Stimulated activated memory B cell treated with anti-CD40 and anti-IgM and Interleukin-4, amounts not matched to agents 10 μg/mL and 1 μg/mL and 100 μg/mL, for 72 hours (primary cell): ENCODE measurements at regions not wholly inside any gene's neighbourhood (a gene's known extent, or its start where the extent isn't known, plus 50 kb on each side); places are given as distances from the start of the nearest gene placed in this dataset.

Experiments used
- ATAC-seq: fragments of 150-1000 bp; cut with Tn5 transposase; 2 replicates; pipeline ENCODE4 v1.10.0; 2021
- H3K27ac Mint-ChIP-seq: one replicate; pipeline ENCODE4 v1.8.0; 2022; ENCODE audit warnings: mild to moderate bottlenecking, mixed read lengths
- H3K27me3 Mint-ChIP-seq: one replicate; pipeline ENCODE4 v1.8.0; 2022; ENCODE audit warnings: mixed read lengths
- H3K36me3 Mint-ChIP-seq: one replicate; pipeline ENCODE4 v1.8.0; 2022; ENCODE audit warnings: mixed read lengths
- H3K4me1 Mint-ChIP-seq: one replicate; pipeline ENCODE4 v1.8.0; 2022; ENCODE audit warnings: mixed read lengths
- H3K4me3 Mint-ChIP-seq: one replicate; pipeline ENCODE4 v1.8.0; 2022; ENCODE audit warnings: mild to moderate bottlenecking, moderate library complexity, mixed read lengths
- H3K9me3 Mint-ChIP-seq: one replicate; pipeline ENCODE4 v1.8.0; 2022; ENCODE audit warnings: mixed read lengths

DNA sequence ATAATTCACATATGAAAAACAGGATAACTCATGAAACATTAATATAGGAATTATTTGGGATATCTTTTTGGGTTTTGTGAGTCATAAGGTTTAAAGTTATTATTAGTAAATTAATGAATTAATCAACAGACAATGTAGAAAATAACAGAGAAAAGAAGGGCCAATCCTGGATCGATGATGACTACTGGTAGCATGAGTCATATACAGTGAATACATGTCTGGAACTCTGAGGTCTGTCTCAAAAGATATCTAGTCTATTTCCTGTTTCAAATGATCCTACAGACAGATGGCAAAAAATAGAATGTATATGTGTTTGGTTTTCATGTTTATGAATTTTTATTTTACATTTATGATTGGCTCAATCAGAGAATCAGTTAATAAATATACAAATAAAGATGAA, 86.4 kb upstream of the RTL1 start:
- no peaks in the 10 kb centered on the region for H3K36me3 Mint-ChIP-seq
- peaks cover 10% of the 10 kb centered on the region for H3K27me3 Mint-ChIP-seq
- ATAC-seq = no peak
- H3K4me1 Mint-ChIP-seq = no peaks in the 10 kb centered on the region
- no peak overlapping the region for H3K27ac Mint-ChIP-seq
- H3K9me3 Mint-ChIP-seq = peaks cover 8% of the 10 kb centered on the region
- no peak overlapping the region for H3K4me3 Mint-ChIP-seq

DNA sequence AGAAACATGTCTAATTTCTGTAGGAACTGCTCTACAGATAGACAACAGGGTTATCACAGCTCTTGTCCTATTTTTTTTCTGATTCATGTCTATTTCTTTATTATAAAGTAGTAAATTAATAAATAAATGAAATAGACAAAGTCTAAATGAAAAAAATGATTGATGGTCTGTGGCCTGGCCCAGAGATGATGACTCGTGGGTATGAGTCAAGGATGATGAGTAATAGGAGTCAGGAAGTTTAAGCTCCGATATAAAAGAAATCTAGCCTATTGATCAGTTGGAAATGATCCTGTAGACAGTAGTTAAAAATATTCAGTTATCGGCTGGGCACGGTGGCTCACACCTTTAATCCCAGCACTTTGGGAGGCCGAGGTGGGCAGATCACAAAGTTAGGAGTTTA, 90.6 kb upstream of the RTL1 start:
- ATAC-seq = no peak

DNA sequence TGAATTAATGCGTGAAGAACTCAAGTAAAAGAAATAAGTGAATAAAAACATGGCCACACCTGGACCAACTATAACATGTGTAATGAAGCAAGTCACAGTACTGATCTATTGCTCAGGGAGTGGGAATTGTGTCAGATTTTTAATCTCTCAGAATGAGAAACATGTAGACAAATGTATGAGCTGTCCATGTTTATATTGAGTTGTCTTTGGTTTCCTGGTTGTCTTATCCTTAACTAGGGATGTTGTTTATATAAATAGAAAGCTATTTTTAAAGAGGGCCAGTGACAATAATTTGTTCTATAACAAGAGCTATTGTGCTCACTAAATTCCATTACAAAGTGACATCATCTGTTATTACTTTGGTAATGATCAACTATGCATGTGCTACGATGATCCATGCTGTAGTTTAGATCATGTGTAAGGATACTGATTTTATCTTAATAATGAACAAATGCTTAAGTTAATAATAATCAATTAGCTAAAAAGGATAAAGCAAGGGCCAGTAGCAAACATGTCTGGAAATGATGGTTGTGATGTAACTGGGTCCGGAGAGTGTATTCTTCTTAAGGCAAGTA, 91.3 kb upstream of the RTL1 start:
- no peak for ATAC-seq
- H3K27ac Mint-ChIP-seq = no peak overlapping the region

More for the DNA sequence above, 90.6 kb upstream of the RTL1 start:
- peaks cover 10% of the 10 kb centered on the region for H3K27me3 Mint-ChIP-seq
- peaks cover 8% of the 10 kb centered on the region for H3K9me3 Mint-ChIP-seq
- no peaks in the 10 kb centered on the region for H3K36me3 Mint-ChIP-seq
- no peaks in the 10 kb centered on the region for H3K4me1 Mint-ChIP-seq
- H3K4me3 Mint-ChIP-seq = no peak overlapping the region
- H3K27ac Mint-ChIP-seq = no peak overlapping the region

DNA sequence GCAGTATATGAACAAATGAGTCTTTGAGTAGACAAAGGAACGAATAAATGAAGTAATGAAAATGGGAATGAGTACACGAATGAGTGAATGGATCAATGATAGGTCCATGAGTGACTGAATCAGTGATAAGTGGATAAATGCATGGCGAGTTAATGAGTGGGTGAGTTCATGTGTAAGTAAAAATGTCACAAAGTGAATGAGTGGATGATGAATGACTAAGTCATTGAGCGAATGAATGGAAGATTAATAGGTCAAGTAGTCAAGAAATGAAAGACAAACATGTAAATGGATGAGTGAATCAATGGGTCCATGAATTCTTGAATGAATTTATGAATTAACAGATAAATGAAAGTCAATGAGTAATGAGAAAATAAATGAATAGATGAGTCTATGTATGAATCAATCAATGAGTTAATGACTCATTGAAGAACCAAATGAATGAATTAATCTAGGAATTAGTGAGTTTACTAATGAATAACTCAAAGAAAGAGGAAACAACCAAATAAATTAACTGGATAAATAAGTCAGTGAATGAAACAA, 97.3 kb upstream of the RTL1 start:
- peaks cover 12% of the 10 kb centered on the region for H3K9me3 Mint-ChIP-seq
- no peak for ATAC-seq
- no peaks in the 10 kb centered on the region for H3K36me3 Mint-ChIP-seq
- H3K27ac Mint-ChIP-seq = no peak overlapping the region
- peaks cover 8% of the 10 kb centered on the region for H3K27me3 Mint-ChIP-seq
- no peaks in the 10 kb centered on the region for H3K4me1 Mint-ChIP-seq
- H3K4me3 Mint-ChIP-seq = no peak overlapping the region

More for the DNA sequence above, 91.3 kb upstream of the RTL1 start:
- Mint-ChIP-seq H3K4me3 (no peak overlapping the region), H3K27me3 (peaks cover 10% of the 10 kb centered on the region), H3K9me3 (peaks cover 8% of the 10 kb centered on the region), H3K36me3 (no peaks in the 10 kb centered on the region), H3K4me1 (no peaks in the 10 kb centered on the region)

DNA sequence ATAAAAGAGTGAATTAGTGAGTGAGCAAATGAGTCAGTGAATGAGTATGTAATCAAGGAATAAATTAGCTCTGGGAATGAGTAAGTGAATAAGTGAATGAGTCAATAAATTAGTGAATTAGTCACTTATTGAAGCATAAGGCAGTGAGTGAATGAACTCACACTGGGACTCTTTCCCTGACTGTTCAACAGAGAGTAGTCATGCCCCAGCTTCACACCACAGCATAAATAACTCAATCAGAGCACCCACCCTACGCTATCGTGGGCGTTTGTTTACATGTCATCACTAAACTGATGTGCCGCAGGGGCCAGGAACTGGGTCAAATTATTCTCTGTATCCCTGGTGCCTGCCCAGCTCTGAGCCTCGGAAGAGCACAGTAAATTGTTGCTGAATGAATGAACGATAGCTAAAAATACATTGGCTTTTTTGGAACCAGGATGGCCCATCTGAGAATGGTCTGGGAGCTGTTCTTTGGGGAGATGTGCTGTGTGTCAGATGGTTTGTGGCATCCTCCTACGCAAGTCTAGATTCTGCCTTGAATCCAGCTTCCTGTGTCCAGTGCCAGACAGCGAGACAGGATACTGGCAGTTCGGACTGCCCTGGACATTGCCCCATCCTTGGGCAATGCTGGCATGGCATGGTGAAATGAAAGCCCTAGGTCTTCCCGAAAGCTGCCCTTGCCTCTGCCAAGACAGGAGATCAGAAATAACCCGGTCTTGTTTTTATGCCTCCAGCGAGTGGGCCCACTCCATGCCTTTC, 98.0 kb upstream of the RTL1 start:
- Mint-ChIP-seq H3K36me3 (no peaks in the 10 kb centered on the region), H3K4me3 (no peak overlapping the region), H3K27me3 (peaks cover 8% of the 10 kb centered on the region), H3K9me3 (peaks cover 12% of the 10 kb centered on the region), H3K27ac (no peak overlapping the region), H3K4me1 (no peaks in the 10 kb centered on the region)
- peak; percentile 20 for ATAC-seq

DNA sequence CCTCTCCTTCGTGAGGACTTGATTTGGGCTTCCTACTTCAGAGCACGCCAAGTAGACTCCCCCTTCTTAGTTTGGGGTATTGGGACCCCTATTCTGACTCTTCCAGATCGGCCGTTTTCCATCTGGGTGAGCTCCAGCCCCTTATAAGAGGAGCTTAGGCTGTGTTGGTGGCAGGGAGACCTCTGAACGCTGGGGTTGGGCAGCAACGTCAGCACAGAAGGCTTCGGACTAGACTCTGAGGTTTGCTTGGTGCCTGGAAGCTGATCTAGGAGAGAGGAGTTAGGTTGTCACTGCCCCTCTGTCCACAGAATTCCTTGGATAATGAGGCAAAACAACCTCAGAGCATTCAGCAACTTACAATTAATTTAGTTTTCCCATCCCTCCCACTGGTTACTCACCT, 99.2 kb upstream of the RTL1 start:
- peaks cover 8% of the 10 kb centered on the region for H3K27me3 Mint-ChIP-seq
- peaks cover 12% of the 10 kb centered on the region for H3K9me3 Mint-ChIP-seq
- ATAC-seq = no peak
- H3K4me1 Mint-ChIP-seq = no peaks in the 10 kb centered on the region
- no peak overlapping the region for H3K27ac Mint-ChIP-seq
- no peak overlapping the region for H3K4me3 Mint-ChIP-seq
- H3K36me3 Mint-ChIP-seq = no peaks in the 10 kb centered on the region

DNA sequence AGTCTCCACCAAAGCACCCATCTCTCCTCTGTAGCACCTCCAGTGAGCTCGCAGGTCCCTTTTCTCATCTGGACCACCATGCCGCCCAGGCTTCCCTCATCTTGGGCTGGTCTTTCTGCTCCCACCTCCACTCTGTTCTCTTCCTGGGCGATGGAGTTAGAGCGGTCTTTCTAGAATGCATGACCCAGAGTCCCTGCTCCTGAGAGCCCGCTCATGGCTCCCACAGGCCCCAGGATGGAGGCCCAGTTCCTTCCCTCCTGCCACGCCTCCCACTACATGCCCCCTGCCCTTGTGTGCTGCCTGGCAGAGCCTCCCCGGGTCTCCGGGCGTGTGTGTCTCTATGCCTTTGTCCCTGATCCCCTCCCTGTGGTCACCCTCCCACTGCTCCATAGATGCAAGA, 100.7 kb upstream of the RTL1 start:
- H3K27ac Mint-ChIP-seq = no peak overlapping the region
- H3K4me1 Mint-ChIP-seq = no peaks in the 10 kb centered on the region
- H3K4me3 Mint-ChIP-seq = no peak overlapping the region
- H3K9me3 Mint-ChIP-seq = peaks cover 12% of the 10 kb centered on the region
- peaks cover 8% of the 10 kb centered on the region for H3K27me3 Mint-ChIP-seq
- no peaks in the 10 kb centered on the region for H3K36me3 Mint-ChIP-seq
- ATAC-seq = no peak

DNA sequence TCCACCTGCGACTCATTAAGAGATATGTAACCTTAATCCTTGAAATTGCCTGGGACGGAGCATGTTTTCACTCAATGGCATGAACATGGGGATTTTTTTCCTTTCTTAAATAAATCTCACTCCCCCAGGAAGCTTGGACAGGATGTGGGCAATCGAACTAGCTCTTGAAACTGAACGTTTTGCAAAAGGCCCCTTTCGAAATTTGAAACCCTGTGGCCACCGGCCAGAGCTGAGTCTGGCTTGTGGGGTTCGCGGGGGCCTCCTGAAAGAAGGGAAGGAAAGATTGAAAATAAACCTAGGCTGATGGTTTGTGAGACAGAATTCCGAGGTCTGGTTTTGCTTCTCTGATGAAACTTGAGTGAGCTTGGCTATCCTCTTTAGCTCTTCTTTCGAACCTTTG, 101.4 kb upstream of the RTL1 start:
- no peak for ATAC-seq
- peaks cover 8% of the 10 kb centered on the region for H3K27me3 Mint-ChIP-seq
- no peak overlapping the region for H3K27ac Mint-ChIP-seq
- H3K4me3 Mint-ChIP-seq = no peak overlapping the region
- peaks cover 18% of the 10 kb centered on the region for H3K9me3 Mint-ChIP-seq
- H3K4me1 Mint-ChIP-seq = no peaks in the 10 kb centered on the region
- no peaks in the 10 kb centered on the region for H3K36me3 Mint-ChIP-seq

DNA sequence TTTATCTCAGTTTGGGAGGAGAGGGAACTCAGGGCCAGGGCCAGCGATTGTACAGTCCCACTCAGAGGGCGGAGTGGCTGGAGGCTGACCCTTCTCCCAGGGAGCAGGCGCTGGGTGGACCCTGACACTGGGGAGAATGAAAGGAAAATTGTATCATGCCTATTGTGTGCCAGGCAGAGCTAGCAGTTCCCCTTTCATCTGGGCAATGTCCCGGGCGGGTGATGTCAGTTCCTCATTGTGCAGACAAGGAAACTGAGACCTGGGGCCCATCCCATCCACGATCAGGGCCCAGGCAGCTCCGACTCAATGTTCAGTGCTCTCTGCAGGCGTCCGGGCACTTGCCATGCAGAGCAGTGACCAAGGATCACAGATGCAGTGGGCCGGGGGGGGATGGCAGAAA, 101.9 kb upstream of the RTL1 start:
- no peak overlapping the region for H3K27ac Mint-ChIP-seq
- H3K36me3 Mint-ChIP-seq = no peaks in the 10 kb centered on the region
- H3K4me3 Mint-ChIP-seq = no peak overlapping the region
- peaks cover 19% of the 10 kb centered on the region for H3K9me3 Mint-ChIP-seq
- ATAC-seq = no peak
- peaks cover 8% of the 10 kb centered on the region for H3K27me3 Mint-ChIP-seq
- no peaks in the 10 kb centered on the region for H3K4me1 Mint-ChIP-seq

DNA sequence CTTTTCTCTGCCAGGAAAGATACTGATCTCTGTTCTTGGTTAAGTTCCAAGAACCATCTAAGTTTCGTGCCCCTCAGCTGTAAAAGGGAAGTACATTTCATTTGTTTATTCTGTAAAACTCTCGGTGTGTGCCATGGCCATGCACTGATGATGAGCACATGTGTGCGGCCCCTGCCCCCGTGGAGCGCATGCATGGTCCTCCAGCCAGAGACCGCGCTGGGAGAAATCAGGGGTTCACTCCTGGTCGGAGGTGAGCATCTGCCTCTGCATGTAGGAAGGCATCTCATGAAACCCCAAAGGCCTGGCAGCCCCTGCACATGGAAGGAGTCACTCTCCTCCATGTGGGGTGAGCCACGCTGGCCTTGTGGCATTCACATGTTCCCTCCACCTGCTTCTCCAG, 102.5 kb upstream of the RTL1 start:
- Mint-ChIP-seq H3K4me3 (no peak overlapping the region), H3K27me3 (peaks cover 8% of the 10 kb centered on the region), H3K27ac (no peak overlapping the region)

DNA sequence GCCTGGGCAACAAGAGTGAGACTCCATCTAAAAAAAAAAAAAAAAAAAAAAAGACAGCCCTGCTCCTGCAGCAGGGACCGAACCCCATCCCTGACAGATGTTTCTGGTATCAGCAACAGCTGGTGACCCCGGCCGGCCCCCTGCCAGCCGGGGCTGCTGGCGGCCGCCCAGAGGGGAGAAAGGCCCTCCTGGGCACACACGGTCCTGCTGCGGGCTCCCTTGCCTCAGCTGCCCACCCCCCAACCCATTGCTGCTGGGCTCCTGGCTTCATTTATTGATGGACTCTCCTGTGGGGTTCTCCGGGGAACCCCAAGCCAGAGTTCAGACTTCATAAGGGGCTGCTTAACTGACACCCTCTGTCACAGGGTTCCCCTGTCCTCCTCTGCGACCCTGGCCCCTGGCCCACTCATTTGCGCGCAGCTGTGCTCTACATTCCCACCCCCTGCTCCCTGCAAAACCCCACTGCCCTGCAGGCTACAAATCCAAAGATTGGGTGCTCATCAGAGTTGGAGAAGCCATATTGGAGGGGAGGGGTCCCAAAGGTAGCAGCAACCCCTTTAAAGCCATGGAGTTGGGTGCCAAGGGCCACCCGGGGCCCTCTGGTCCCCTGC, 103.6 kb upstream of the RTL1 start:
- H3K36me3 Mint-ChIP-seq = no peaks in the 10 kb centered on the region
- H3K4me3 Mint-ChIP-seq = no peak overlapping the region
- H3K4me1 Mint-ChIP-seq = no peaks in the 10 kb centered on the region
- peaks cover 8% of the 10 kb centered on the region for H3K27me3 Mint-ChIP-seq
- H3K27ac Mint-ChIP-seq = no peak overlapping the region
- peaks cover 21% of the 10 kb centered on the region for H3K9me3 Mint-ChIP-seq
- ATAC-seq = no peak

More for the DNA sequence above, 102.5 kb upstream of the RTL1 start:
- Mint-ChIP-seq H3K9me3 (peaks cover 15% of the 10 kb centered on the region), H3K4me1 (no peaks in the 10 kb centered on the region), H3K36me3 (no peaks in the 10 kb centered on the region)
- no peak for ATAC-seq

DNA sequence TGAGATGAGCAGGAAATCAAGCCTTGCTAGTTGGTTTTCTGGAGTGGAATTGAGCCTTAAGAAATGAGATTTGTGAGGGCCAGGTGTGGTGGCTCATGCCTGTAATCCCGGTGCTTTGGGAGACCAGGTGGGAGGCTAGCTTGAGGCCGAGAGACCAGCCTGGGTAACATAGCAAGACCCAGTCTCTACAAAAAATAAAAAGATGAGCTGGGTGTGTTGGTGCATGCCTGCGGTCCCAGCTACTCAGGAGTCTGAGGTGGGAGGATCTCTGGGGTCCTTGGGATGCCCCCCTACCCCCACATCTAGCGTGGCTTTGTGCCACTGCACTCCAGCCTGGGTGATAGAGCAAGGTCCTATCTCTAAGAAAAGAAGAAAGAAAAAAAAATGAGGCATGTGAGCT, 104.2 kb upstream of the RTL1 start:
- Mint-ChIP-seq H3K36me3 (no peaks in the 10 kb centered on the region), H3K9me3 (peaks cover 23% of the 10 kb centered on the region), H3K4me1 (no peaks in the 10 kb centered on the region), H3K27ac (no peak overlapping the region), H3K27me3 (peaks cover 8% of the 10 kb centered on the region), H3K4me3 (no peak overlapping the region)
- ATAC-seq = no peak

DNA sequence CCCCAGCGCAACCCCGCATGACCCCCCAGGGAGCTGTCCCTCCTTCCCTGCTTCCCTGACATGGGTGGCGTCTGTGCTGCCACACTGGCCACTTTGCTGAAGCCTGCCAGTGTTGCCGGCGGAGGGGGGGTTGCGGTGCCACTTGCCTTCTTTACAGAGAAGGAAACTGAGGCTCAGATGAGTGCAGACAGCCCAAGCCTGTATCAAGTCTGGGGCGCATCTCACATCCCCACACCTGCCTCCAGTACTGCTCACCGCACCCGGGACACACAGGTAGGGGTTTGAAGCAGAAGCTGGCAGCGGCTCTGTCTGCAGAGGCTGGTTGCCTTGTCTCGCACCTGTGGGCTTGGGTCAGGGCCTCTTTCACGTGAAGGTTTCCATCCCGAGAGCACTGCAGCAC, 104.7 kb upstream of the RTL1 start:
- Mint-ChIP-seq H3K9me3 (peaks cover 20% of the 10 kb centered on the region), H3K4me3 (no peak overlapping the region), H3K36me3 (no peaks in the 10 kb centered on the region), H3K4me1 (no peaks in the 10 kb centered on the region), H3K27me3 (peaks cover 8% of the 10 kb centered on the region), H3K27ac (no peak overlapping the region)
- no peak for ATAC-seq

DNA sequence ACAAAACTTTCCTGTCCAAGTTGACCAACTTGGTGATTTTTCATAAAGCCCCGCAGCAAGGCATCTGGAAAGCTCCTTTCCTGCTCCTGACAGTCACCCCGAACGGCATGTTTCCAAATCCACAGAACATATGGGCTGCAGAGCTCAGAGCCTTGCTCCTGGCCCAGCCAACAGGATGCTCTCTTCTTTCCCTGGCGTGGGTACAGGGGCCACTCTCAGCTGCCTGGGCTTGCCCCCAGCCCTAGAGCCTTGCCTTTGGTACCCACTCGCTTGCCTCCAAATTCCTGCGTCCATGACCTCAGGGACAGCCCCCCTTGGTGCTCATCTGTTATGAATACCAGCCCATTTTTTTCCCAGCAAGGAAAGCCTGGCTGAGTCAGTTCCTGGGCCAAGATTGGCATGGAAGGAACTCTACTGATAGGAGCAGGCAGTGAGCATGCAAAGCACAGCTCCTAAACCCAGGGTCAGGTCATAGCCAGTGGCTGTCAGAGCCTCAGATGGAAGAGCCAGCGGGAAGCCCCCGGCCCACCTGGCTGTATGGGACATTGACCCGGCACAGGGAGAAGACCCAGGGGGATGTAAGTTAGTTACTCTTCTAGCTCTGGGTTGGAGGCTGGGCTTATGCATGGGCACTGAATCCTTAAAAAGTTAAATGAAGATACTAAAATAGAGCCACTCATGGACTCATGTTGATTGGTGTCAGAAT, 105.3 kb upstream of the RTL1 start:
- Mint-ChIP-seq H3K36me3 (no peaks in the 10 kb centered on the region), H3K4me3 (no peak overlapping the region), H3K9me3 (peaks cover 20% of the 10 kb centered on the region), H3K4me1 (no peaks in the 10 kb centered on the region), H3K27ac (no peak overlapping the region), H3K27me3 (peaks cover 4% of the 10 kb centered on the region)
- ATAC-seq = no peak

DNA sequence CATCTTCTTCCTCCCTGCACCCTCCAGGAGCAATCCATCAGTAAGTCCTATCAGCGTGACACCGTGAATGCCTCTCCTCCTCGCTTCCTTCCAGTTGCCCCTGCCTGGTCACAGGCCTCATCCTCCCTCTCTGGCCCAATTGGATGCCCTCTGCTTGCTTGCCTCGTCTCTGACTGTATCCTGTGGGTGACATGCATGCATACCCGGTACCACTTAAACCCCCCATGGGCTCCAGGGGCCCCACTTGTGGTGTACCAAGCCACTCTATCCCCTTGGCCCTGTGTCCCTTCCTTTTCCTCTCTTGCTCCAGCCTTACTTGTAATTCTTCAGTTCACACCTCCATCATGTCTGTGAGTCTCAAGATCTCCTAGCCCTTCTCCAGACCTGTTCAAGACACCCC, 106.0 kb upstream of the RTL1 start:
- peaks cover 20% of the 10 kb centered on the region for H3K9me3 Mint-ChIP-seq
- H3K4me3 Mint-ChIP-seq = no peak overlapping the region
- ATAC-seq = peak; percentile 12
- no peaks in the 10 kb centered on the region for H3K4me1 Mint-ChIP-seq
- H3K27me3 Mint-ChIP-seq = no peaks in the 10 kb centered on the region
- no peaks in the 10 kb centered on the region for H3K36me3 Mint-ChIP-seq
- H3K27ac Mint-ChIP-seq = no peak overlapping the region
